Psoas muscle (tissue), 7 donors: ENCODE measurements at regions not wholly inside any gene's neighbourhood (a gene's known extent, or its start where the extent isn't known, plus 50 kb on each side); places are given as distances from the start of the nearest gene placed in this dataset.
"Not testable (repeated sequence)": the region's sequence is repeated elsewhere in the genome, so short reads cannot be mapped to it uniquely, and the experiment has no call there.

ENCODE experiments used
- ATAC-seq, 4 donors: fragments of 200-7000 bp; cut with Tn5 transposase; one replicate each; pipeline ENCODE4 v1.9.1; 2020; ENCODE audit warnings: moderate library complexity in 3 of 4, mild to moderate bottlenecking in 2 of 4
- DNase-seq, 2 donors: peaks; one replicate each; pipeline ENCODE4 v3.0.0-alpha.2; 2020
- H3K27ac ChIP-seq: fragments of 200-600 bp; one replicate; pipeline ENCODE4 v1.8.0; 2022
- H3K27me3 ChIP-seq, 3 donors: fragments of 200-600 bp in 1 of 3; one replicate each; pipeline versions ENCODE4 v1.6.1 to v1.8.0; 2013 to 2022; ENCODE audit warnings: low read length in 2 of 3, mild to moderate bottlenecking in 2 of 3, moderate library complexity in 1 of 3; ENCODE audit not compliant: insufficient read depth in 3 of 3
- H3K36me3 ChIP-seq, 2 donors: fragments of 200-600 bp in 1 of 2; one replicate each; pipeline versions ENCODE4 v1.6.1 to v1.8.0; 2013 to 2022; ENCODE audit warnings: low read depth in 1 of 2, mild to moderate bottlenecking in 1 of 2, moderate library complexity in 1 of 2; ENCODE audit not compliant: insufficient read depth in 1 of 2
- H3K4me1 ChIP-seq: fragments of 200-600 bp; one replicate; pipeline ENCODE4 v1.8.0; 2022
- H3K4me3 ChIP-seq: fragments of 200-600 bp; one replicate; pipeline ENCODE4 v1.8.0; 2022; ENCODE audit warnings: mild to moderate bottlenecking
- H3K9me3 ChIP-seq: fragments of 200-600 bp; one replicate; pipeline ENCODE4 v1.8.0; 2022
- CTCF ChIP-seq: fragments of 200-600 bp; IDR thresholded peaks from one replicate; pipeline ENCODE4 v1.8.0; 2022; ENCODE audit warnings: antibody characterized with exemption
- WGBS, 3 donors: extraction: QIAGEN DNeasy Blood & Tissue Kit; methylation state at CpG; one replicate each; pipeline versions ENCODE4 v1.1.6 to v1.1.7; 2013; 5-methylcytosine and 5-hydroxymethylcytosine counted together
- intact Hi-C, 2 donors: fragments of 100-400 bp; cut with DNase I; formaldehyde crosslinking; loops; one replicate each; pipeline versions ENCODE4 v1.11.0 to v1.14.2; 2022
- donor health status: healthy with polysubstance abuse.
- donor health status: DM: no; HTN: no; CAD: no; lungs with moderate emphysema.
- donor health status: Bipolar disorder and iron deficiency.
- donor health status: healthy.
- donor health status: DM: yes; HTN: yes; CAD: no.
- donor health status: DM: no; HTN: no; CAD: no.
- donor health status: DM: yes; HTN: yes; CAD: no.

GRCh38 chr6:115544765-115545671, 515.7 kb downstream of the FRK start:
- WGBS, 3 donors, result 83 to 86% (median 86%) methylated on average over 23 of the region's 23 CpGs
- DNase-seq, result peak in 1 of 2 donors; percentile 52
- Histone ChIP-seq H3K4me1 (no peaks in the 10 kb centered on the region), H3K4me3 (no peak overlapping the region), H3K27ac (no peak overlapping the region), H3K9me3 (no peaks in the 10 kb centered on the region), H3K27me3 (no peaks in the 10 kb centered on the region), H3K36me3 (no peaks in the 10 kb centered on the region)
- intact Hi-C loops, result no loop called here
- no peak for TF ChIP-seq CTCF
- no peak for ATAC-seq

GRCh38 chr6:115540077-115540869, 520.4 kb downstream of the FRK start:
- no peaks in the 10 kb centered on the region for H3K4me1 ChIP-seq
- no peaks in the 10 kb centered on the region for H3K36me3 ChIP-seq
- H3K9me3 ChIP-seq, result no peaks in the 10 kb centered on the region
- intact Hi-C loops, result no loop called here
- H3K27me3 ChIP-seq, result no peaks in the 10 kb centered on the region
- no peak overlapping the region for H3K4me3 ChIP-seq
- 84 to 89% (median 85%) methylated on average over 1 of the region's 1 CpG for WGBS, 3 donors
- ATAC-seq, result no peak
- no peak for TF ChIP-seq CTCF
- no peak for DNase-seq
- H3K27ac ChIP-seq, result no peak overlapping the region

- no peak overlapping the region for H3K27ac ChIP-seq
- ATAC-seq (no peak), DNase-seq (no peak)
- intact Hi-C loops, result no loop called here
- H3K4me1 ChIP-seq, result no peaks in the 10 kb centered on the region
- no peaks in the 10 kb centered on the region for H3K9me3 ChIP-seq
- no peaks in the 10 kb centered on the region for H3K27me3 ChIP-seq
- no peaks in the 10 kb centered on the region for H3K36me3 ChIP-seq
- WGBS, 3 donors, result 89 to 93% (median 93%) methylated on average over 6 of the region's 6 CpGs
- no peak overlapping the region for H3K4me3 ChIP-seq
- no peak for TF ChIP-seq CTCF
These were observed 521.2 kb downstream of the FRK start for GRCh38 chr6:115539531-115539930.

GRCh38 chr6:115524821-115525220, 535.9 kb downstream of the FRK start:
- H3K27ac ChIP-seq, result no peak overlapping the region
- no peaks in the 10 kb centered on the region for H3K4me1 ChIP-seq
- ATAC-seq (no peak), DNase-seq (no peak)
- 59 to 68% (median 60%) methylated on average over 2 of the region's 2 CpGs for WGBS, 3 donors
- H3K4me3 ChIP-seq, result no peak overlapping the region
- intact Hi-C loops, result no loop called here
- H3K9me3 ChIP-seq, result peaks cover 6% of the 10 kb centered on the region
- TF ChIP-seq CTCF, result no peak
- H3K36me3 ChIP-seq, result no peaks in the 10 kb centered on the region
- H3K27me3 ChIP-seq, result no peaks in the 10 kb centered on the region

GRCh38 chr6:115521747-115522146, 538.9 kb downstream of the FRK start:
- H3K27me3 ChIP-seq, result not testable (repeated sequence)

More at GRCh38 chr6:115521747-115522146, 538.9 kb downstream of the FRK start:
- 71 to 72% (median 72%) methylated on average over 3 of the region's 3 CpGs for WGBS, 3 donors
- ATAC-seq, H3K9me3 ChIP-seq, H3K4me1 ChIP-seq, intact Hi-C loops, DNase-seq, H3K27ac ChIP-seq, H3K4me3 ChIP-seq, H3K36me3 ChIP-seq: not testable (repeated sequence)
